ENCODE measurements at regions not wholly inside any gene's neighbourhood (a gene's known extent, or its start where the extent isn't known, plus 50 kb on each side); places are given as distances from the start of the nearest gene placed in this dataset.
A peak's percentile ranks its signal among the peaks of the same experiment; 100 is the strongest.

DNA sequence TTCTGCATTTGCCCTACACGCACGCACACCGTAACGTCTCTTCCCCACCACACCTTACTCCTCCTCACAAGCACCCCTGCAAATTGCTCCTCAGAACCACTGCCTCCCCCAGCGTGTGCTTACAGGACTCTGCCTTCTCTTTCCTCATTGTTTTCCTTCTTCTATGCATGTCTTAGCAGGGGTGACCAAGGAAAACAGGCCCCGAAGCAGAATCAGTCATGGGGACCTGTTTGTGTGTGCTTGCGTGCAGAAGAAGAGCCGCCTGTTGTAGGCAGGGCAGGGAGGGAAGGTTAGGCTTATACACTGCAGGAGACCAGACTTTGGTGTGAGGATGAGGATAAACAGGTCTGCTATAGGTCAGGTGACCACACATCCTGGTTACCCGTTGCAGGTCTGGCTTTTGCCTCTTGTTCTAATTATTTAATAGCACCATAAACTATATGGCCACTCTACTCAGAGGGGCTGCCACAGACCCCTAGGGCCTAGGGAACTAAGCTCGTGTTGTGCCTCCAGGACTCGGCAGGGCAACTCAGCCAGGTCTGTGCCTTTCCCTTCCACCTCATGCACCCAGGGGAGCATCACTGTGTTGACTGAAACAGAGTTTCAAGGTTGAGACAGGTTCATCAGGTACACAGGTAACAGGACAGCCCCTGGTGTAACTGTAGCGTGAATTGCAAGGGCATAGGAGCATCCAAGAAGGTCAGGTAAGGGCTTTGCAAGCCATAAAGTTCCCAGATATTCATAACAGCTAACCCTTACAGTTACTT is 60.8 kb upstream of the EPS8L3 start:
- TF ChIP-seq, protein P1, sequence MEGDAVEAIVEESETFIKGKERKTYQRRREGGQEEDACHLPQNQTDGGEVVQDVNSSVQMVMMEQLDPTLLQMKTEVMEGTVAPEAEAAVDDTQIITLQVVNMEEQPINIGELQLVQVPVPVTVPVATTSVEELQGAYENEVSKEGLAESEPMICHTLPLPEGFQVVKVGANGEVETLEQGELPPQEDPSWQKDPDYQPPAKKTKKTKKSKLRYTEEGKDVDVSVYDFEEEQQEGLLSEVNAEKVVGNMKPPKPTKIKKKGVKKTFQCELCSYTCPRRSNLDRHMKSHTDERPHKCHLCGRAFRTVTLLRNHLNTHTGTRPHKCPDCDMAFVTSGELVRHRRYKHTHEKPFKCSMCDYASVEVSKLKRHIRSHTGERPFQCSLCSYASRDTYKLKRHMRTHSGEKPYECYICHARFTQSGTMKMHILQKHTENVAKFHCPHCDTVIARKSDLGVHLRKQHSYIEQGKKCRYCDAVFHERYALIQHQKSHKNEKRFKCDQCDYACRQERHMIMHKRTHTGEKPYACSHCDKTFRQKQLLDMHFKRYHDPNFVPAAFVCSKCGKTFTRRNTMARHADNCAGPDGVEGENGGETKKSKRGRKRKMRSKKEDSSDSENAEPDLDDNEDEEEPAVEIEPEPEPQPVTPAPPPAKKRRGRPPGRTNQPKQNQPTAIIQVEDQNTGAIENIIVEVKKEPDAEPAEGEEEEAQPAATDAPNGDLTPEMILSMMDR (IDR thresholded peaks at IDR 0.05; ENCODE audit: insufficient read depth, low read depth, low read length, missing control alignments) = no peak
- DNase-seq (ENCODE audit: low read depth) = no peak
- no peak overlapping the region for H3K4me3 ChIP-seq (ENCODE audit: low read depth, low read length)

DNA sequence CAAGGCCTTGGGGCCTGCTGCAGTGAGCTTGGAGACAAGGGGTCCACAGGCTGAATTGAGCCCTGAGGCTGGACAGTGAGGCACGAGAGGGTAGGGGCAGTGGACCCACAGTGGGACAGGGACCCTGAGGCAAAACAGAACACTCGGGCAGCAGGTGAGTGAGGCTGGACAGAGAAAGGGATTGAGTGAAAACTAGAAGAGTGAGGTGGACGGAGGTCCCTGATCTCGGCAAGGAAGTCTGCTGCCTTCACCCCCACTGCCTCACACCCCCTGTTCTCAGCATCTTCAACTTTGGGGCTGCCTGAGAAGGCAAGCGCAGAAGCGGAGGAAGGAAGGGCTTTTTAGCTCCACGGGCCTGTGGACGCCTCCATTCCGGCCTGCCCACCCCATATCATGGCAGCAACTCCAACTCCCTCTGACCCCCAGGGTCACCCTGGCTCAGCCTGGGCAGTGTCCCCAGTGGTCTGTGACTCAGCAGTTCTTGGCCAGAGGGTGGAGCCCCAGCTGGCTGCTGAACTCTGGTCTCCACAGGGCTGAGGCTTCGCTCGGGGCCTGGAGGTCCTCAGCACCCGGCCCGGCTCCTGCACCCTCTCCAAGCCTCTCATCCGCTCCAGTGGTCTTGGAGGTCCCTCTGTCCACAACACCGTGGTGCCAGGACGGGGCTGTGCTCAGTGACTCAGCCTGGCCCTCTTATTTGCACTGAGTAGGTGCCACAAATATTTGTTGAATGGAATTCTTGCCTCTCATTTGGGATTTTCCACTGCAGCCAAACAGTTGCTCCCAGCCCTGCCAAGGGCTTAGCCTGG is 60.0 kb upstream of the EPS8L3 start:
- no peak for DNase-seq (ENCODE audit: low read depth)
- no peak overlapping the region for H3K4me3 ChIP-seq (ENCODE audit: low read depth, low read length)
- TF ChIP-seq, protein P1 (IDR thresholded peaks at IDR 0.05; ENCODE audit: insufficient read depth, low read depth, low read length, missing control alignments) = no peak

DNA sequence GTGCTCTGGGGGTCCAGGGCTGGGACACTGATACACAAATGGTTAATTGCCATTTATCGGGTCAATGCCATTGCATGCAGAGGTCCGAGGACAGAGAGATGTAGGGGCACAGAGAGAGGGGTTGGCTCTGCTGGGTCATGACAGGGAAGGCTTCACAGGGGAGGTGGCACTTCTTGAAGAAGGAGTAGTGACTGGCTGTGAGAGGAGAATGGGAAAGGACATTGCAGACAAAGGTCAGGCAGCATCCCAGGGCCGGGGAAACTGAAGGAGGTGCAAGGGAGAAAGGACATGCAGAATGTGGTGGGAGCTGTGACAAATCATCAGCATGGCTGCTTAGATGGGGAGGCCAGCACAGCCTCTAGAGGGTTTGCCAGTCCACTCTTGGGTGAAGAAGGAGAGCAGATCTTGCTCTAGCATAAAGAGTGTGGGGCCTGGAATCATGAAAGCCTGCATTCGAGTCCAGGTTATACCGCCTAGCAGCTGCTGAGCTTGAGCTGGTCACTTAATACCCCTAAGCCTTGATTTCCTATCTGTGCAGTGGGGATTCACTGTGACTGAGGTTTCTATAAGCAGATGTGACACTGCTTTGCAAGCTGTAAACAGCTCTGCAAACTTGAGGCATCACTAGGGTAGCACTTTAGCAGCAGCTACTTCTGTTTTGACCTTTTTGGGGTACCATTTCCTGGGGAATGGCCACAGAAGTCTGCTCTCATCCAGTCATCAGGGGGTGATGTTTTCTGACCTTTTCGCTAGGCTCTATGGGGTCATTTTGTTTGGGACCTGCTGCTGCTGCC is 59.2 kb upstream of the EPS8L3 start:
- no peak overlapping the region for H3K4me3 ChIP-seq (ENCODE audit: low read depth, low read length)
- peak; percentile 36 for DNase-seq (ENCODE audit: low read depth)
- TF ChIP-seq, protein P1 (IDR thresholded peaks at IDR 0.05; ENCODE audit: insufficient read depth, low read depth, low read length, missing control alignments) = no peak

DNA sequence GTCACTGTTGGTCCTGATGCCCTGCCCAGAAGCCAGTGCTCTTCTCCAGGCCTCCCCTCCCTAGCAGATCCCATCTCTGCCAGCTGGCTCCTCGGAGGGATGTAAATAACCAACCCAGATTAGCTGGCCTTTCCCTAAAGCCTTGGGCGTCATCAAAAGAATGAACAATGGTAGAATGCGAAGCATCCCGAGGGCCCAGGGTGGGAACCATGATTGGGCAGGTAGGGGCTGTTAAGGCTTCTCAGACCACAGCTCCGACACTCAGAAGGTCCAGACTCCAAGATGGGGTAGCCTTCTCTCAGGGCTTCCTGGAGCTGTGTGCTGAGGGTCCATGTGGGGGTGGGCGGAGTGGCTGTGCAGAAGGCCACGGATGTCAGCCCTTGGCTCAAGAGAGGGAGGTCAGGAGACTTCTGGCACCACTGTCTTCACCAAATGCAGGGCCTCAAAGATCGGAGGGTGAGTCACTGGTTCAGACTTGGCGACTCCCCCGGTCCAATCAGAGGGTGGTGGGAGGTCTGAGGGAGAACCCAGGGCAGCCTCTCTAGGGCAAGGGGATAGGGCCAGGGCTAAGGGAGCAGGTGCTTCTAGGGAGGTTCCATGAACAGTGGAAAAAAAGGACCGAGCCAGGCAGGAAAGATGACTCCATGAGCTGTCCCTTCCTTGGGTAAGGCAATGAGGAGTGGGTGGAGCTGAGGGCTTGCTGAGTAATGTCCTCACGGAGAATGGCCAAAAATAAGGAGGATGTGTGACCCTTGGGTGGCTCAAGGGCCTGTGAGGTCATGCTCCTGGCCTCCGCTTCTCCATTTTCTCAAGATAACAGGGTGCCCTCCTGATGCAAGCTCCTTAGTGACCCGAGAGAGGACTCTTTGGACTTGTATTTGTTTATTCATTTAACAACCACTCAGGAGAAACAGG is 58.4 kb upstream of the EPS8L3 start:
- DNase-seq (ENCODE audit: low read depth) = no peak
- TF ChIP-seq, protein P1 (IDR thresholded peaks at IDR 0.05; ENCODE audit: insufficient read depth, low read depth, low read length, missing control alignments) = no peak
- no peak overlapping the region for H3K4me3 ChIP-seq (ENCODE audit: low read depth, low read length)

DNA sequence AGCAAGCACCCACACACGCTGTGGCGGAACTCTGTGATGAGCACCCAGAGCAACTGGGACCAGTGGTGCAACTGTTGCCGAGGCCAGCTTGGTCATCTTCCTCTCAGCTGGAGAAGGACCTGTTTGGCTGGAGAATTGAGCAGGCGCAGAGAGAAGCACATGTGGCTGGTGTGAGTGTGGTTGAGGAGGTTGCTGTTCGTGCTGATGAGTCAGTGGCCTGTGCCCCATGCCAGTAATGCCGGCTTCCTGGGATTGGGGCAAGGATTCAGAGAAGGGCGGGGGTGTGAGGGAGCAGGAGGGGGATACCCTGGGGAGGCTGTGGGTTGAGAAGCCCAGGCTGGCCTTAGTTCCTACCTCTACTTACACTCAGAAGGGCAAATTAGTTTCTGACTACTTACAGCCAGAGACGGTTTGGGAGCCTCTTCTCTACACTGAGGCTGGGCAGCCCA is 57.5 kb upstream of the EPS8L3 start:
- DNase-seq (ENCODE audit: low read depth) = no peak
- H3K4me3 ChIP-seq (ENCODE audit: low read depth, low read length) = no peak overlapping the region
- TF ChIP-seq, protein P1 (IDR thresholded peaks at IDR 0.05; ENCODE audit: insufficient read depth, low read depth, low read length, missing control alignments) = no peak

DNA sequence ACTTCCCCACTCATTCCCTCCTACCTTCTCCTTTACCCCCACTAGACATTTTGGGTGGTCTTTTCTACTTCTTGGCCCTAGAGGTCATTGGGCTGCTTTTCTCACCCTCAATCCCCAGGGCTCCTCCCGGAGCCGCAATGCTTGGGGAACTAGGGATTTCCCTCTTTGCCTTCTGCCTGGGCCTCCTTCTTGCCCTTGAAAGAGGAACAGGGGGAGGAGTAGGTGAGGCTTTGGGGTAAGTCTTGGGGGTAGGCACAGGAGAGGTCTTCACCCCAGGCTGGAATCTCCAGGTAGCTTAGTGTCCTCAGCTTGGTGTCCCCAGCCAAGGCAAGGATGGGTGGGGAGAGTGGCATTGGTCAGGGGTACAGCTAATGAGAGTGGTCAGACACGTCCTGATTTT is 56.2 kb upstream of the EPS8L3 start:
- DNase-seq (ENCODE audit: low read depth) = no peak
- TF ChIP-seq, protein P1 (IDR thresholded peaks at IDR 0.05; ENCODE audit: insufficient read depth, low read depth, low read length, missing control alignments) = no peak
- H3K4me3 ChIP-seq (ENCODE audit: low read depth, low read length) = no peak overlapping the region

Data from GM12865 (cell line).